ENCODE measurements at regions not wholly inside any gene's neighbourhood (a gene's known extent, or its start where the extent isn't known, plus 50 kb on each side); places are given as distances from the start of the nearest gene placed in this dataset.

DNA sequence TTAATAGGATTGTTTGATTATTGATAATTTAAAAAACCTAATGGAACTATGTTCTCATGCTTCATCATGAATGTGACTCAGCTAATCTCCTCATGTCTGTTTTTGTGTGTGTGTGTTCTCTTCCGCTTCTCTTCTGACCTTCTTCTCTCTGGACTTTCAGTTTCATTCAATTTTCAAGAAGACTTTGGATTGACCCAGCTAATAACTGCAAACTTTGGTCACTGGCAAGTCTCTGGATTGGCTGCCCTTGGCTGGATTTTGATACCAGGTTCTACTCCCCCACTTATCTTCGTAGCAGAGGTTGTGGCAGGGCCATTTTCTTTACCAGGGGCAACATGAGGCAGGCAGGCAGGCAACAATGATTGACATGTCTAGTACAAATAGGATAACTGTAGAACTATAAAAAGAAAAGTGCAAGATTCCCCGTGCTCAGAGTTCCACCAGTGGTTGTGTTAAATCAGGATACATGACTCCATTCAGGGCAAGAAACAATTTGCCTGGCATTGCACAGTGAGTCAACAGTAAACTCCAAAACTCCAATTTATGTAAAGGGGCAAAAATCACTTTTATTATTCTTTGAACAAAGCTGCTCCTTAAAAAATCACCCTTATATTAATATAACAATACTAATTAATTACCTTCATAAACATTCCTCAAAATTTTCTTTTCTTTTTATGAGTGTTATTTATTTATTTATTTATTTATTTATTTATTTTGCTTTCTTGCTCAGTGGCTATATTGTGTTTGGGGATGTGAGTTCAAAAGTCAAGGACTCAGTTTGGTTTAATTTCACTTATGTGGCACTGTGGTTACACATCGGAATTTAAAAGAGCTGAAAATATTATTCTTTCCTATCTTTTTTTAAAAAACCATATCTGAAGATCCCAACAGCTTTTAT, 167.6 kb downstream of the RND3 start:
- DNase-seq, result no peak
- WGBS, 2 donors, result 80 to 83% methylated on average over 4 of the region's 4 CpGs
- Histone ChIP-seq H3K4me1 (no peaks in the 10 kb centered on the region), H3K27me3 (no peaks in the 10 kb centered on the region), H3K36me3 (replicated peaks in 1 of 2; ENCODE audit: insufficient read depth in 1 of 2, low read depth in 2 of 2) (no peaks in the 10 kb centered on the region), H3K4me3 (no peak overlapping the region), H3K9me3 (peaks cover 0 to 9% (median 0%) of the 10 kb centered on the region in 3 donors), H3K27ac (no peak overlapping the region)
- no peak for ATAC-seq
- TF ChIP-seq, protein P1, sequence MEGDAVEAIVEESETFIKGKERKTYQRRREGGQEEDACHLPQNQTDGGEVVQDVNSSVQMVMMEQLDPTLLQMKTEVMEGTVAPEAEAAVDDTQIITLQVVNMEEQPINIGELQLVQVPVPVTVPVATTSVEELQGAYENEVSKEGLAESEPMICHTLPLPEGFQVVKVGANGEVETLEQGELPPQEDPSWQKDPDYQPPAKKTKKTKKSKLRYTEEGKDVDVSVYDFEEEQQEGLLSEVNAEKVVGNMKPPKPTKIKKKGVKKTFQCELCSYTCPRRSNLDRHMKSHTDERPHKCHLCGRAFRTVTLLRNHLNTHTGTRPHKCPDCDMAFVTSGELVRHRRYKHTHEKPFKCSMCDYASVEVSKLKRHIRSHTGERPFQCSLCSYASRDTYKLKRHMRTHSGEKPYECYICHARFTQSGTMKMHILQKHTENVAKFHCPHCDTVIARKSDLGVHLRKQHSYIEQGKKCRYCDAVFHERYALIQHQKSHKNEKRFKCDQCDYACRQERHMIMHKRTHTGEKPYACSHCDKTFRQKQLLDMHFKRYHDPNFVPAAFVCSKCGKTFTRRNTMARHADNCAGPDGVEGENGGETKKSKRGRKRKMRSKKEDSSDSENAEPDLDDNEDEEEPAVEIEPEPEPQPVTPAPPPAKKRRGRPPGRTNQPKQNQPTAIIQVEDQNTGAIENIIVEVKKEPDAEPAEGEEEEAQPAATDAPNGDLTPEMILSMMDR (IDR thresholded peaks at IDR 0.05), result no peak
- no peak for TF ChIP-seq POLR2A (IDR thresholded peaks at IDR 0.05)
- intact Hi-C loops (cut with DNase I), result no loop called here

DNA sequence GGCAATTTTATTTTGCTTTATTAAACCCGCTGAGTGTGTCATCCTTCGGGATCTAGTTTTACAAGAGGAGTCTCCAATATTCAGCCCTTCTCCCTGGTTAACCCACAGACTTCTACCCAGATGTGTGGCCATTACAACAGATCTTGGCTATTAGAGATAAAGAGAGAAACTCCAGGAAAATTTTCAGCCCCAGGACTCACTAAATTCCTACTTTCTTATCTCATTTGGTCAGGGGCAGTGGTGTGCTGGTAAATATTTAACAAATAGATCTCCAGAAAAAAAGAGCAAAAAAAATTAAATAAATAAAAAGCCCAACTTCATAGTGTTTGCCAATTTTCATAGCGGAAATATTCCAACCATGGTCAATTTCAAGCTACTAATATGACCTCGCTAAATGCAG, 168.4 kb downstream of the RND3 start:
- Histone ChIP-seq H3K36me3 (replicated peaks in 1 of 2; ENCODE audit: insufficient read depth in 1 of 2, low read depth in 2 of 2) (no peaks in the 10 kb centered on the region), H3K27me3 (no peaks in the 10 kb centered on the region), H3K9me3 (peaks cover 0 to 9% (median 0%) of the 10 kb centered on the region in 3 donors), H3K4me1 (no peaks in the 10 kb centered on the region), H3K27ac (no peak overlapping the region), H3K4me3 (no peak overlapping the region)
- 62 to 72% methylated on average over 4 of the region's 4 CpGs for WGBS, 2 donors
- ATAC-seq (no peak), DNase-seq (no peak)
- intact Hi-C loops (cut with DNase I), result no loop called here
- TF ChIP-seq, protein P1 (IDR thresholded peaks at IDR 0.05), result no peak
- TF ChIP-seq POLR2A (IDR thresholded peaks at IDR 0.05), result no peak

DNA sequence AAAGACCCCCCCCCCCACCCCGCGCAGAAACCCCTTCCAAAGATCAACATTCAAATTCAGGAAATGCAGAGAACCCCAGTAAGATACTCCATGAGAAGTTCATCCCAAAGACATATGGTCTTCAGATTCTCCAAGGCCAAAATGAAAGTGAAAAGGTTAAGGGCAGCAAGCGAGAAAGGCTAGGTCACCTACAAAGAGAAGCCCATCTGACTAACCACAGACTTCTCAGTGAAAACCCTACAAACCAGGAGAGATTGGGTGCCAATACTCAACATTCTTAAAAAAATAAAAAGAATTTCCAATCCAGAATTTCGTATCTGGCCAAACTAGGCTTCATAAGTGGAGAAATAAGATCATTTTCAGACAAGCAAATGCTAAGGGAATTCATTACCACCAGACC, 175.2 kb downstream of the RND3 start:
- no peak for ATAC-seq

DNA sequence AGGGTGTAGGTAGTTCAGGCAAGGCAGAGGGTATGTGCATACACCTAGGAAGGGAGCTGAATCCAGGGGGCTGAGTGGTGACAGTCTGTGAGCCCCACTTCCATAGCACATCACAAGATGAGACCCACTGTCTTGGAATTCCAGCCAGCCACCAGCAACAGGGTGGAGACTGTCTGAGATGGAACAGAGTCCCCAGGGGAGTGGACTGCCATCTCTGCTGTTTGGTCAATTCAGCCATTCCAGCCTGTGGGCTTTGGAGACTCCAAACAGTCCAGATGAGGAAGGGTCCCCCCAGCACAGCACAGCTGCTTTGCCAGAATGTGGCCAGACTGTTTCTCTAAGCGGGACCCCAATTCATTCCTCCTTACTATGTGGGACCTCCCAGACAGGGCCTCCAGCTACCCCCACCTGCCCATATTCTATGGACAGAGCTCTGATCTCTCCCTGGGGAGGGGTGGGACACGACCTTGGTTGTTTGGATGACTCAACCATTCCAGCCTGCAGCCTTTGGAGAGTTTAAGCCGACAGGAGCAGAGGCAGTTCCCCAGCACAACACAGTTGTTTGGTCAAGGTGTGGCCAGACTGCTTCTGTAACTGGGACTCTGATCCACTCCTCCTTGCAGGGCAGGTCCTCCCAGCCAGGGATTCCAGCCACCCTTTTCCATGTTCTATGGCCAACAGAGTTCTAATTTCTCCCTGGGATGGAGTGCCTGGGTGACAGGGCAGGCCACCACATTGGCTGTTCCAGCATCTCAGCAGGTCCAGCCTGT, 178.0 kb downstream of the RND3 start:
- WGBS, 2 donors, result 40 to 45% methylated on average over 2 to 3 of the region's 3 CpGs
- Histone ChIP-seq H3K27me3 (no peaks in the 10 kb centered on the region), H3K9me3 (no peaks in the 10 kb centered on the region), H3K27ac (no peak overlapping the region), H3K4me1 (no peaks in the 10 kb centered on the region), H3K4me3 (no peak overlapping the region), H3K36me3 (replicated peaks in 1 of 2; ENCODE audit: insufficient read depth in 1 of 2, low read depth in 2 of 2) (no peaks in the 10 kb centered on the region)
- ATAC-seq, result no peak
- TF ChIP-seq POLR2A (IDR thresholded peaks at IDR 0.05), result no peak
- intact Hi-C loops (cut with DNase I), result no loop called here
- DNase-seq, result no peak

More for the DNA sequence above, 175.2 kb downstream of the RND3 start:
- no peaks in the 10 kb centered on the region for H3K36me3 ChIP-seq (replicated peaks in 1 of 2; ENCODE audit: insufficient read depth in 1 of 2, low read depth in 2 of 2)
- H3K9me3 ChIP-seq, result peaks cover 0 to 9% (median 0%) of the 10 kb centered on the region in 3 donors
- H3K4me1 ChIP-seq, result no peaks in the 10 kb centered on the region
- H3K4me3 ChIP-seq, result no peak overlapping the region
- intact Hi-C loops (cut with DNase I), result no loop called here
- no peaks in the 10 kb centered on the region for H3K27me3 ChIP-seq
- 76 to 87% methylated on average over 4 of the region's 4 CpGs for WGBS, 2 donors
- no peak overlapping the region for H3K27ac ChIP-seq
- TF ChIP-seq POLR2A (IDR thresholded peaks at IDR 0.05), result no peak
- TF ChIP-seq, protein P1 (IDR thresholded peaks at IDR 0.05), result no peak
- no peak for DNase-seq

DNA sequence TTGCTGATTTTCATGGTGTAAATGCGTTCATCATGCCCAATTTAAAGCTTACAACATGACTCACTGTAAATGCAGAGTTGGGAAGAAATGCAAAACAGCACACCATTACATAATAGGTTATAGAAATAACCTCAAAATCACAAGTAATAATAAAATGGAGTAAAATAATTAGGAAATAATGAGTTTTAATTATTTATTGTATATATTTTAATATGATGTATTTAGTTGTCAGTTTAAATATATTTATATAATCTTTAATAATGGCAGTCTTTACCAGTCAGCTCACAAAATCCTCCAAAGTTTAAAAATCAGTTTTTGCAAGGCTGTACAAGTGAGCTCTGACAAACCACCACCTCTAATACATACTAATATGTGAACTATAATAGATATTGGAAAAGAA, 180.2 kb downstream of the RND3 start:
- no peak for ATAC-seq
- no peak for TF ChIP-seq POLR2A (IDR thresholded peaks at IDR 0.05)
- TF ChIP-seq, protein P1 (IDR thresholded peaks at IDR 0.05), result no peak
- Histone ChIP-seq H3K4me1 (no peaks in the 10 kb centered on the region), H3K4me3 (no peak overlapping the region), H3K36me3 (replicated peaks in 1 of 2; ENCODE audit: insufficient read depth in 1 of 2, low read depth in 2 of 2) (no peaks in the 10 kb centered on the region), H3K27ac (no peak overlapping the region), H3K27me3 (no peaks in the 10 kb centered on the region), H3K9me3 (no peaks in the 10 kb centered on the region)
- DNase-seq, result no peak
- intact Hi-C loops (cut with DNase I), result no loop called here
- 77 to 79% methylated on average over 1 of the region's 1 CpG for WGBS, 2 donors
